ENCODE measurements at regions not wholly inside any gene's neighbourhood (a gene's known extent, or its start where the extent isn't known, plus 50 kb on each side); places are given as distances from the start of the nearest gene placed in this dataset.

DNA sequence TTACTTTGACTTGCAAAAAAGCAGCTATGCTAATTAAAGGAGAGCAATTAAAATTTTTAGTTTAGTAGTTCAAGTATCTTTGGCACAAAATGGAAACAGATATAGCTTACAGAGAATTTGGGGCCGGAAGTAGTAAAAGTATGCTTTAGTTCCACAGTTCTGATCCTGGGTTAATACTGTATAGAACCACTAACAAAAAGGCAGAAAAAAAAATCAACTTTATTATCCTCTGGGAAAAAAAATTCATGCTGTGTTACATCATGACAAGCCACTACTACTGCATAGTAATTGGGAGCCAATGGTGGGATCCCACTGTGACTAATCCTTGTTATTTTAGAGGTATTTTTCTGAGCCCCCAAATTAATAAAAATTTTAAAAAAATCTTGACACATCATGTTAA, 246.8 kb upstream of the PRDM9 start:
- TF ChIP-seq, protein P1, sequence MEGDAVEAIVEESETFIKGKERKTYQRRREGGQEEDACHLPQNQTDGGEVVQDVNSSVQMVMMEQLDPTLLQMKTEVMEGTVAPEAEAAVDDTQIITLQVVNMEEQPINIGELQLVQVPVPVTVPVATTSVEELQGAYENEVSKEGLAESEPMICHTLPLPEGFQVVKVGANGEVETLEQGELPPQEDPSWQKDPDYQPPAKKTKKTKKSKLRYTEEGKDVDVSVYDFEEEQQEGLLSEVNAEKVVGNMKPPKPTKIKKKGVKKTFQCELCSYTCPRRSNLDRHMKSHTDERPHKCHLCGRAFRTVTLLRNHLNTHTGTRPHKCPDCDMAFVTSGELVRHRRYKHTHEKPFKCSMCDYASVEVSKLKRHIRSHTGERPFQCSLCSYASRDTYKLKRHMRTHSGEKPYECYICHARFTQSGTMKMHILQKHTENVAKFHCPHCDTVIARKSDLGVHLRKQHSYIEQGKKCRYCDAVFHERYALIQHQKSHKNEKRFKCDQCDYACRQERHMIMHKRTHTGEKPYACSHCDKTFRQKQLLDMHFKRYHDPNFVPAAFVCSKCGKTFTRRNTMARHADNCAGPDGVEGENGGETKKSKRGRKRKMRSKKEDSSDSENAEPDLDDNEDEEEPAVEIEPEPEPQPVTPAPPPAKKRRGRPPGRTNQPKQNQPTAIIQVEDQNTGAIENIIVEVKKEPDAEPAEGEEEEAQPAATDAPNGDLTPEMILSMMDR (conservative IDR thresholded peaks at IDR 0.05; ENCODE audit: low read depth, low read length) = no peak
- TF ChIP-seq EZH2 (IDR thresholded peaks at IDR 0.05; ENCODE audit: low read length, unreplicated experiment) (no peak), EZH2phosphoT487 (IDR thresholded peaks at IDR 0.05; ENCODE audit: borderline replicate concordance, low read length) (no peak)

Data from PC-3 (cell line).